NCI-H2227 (cell line): ENCODE measurements at regions not wholly inside any gene's neighbourhood (a gene's known extent, or its start where the extent isn't known, plus 50 kb on each side); places are given as distances from the start of the nearest gene placed in this dataset.

ENCODE experiments used
- DNase-seq: peaks from one replicate; lab custom pipeline; 2025; ENCODE audit not compliant: unreplicated experiment; lab: John Stamatoyannopoulos, UW

- DNase-seq: no peak
These were observed 600.7 kb upstream of the PTGER4 start for GRCh38 chr5:40078898-40079575.

- no peak for DNase-seq
These were observed 604.9 kb upstream of the PTGER4 start for GRCh38 chr5:40074826-40075225.

- no peak for DNase-seq
These were observed 605.8 kb upstream of the PTGER4 start for GRCh38 chr5:40073927-40074326.

- no peak for DNase-seq
These were observed 607.8 kb upstream of the PTGER4 start for GRCh38 chr5:40071870-40072269.

- DNase-seq: no peak
These were observed 613.1 kb upstream of the PTGER4 start for GRCh38 chr5:40066616-40067015.

GRCh38 chr5:40052808-40053207, 626.9 kb upstream of the PTGER4 start:
- no peak for DNase-seq

GRCh38 chr5:40046792-40047191, 622.0 kb upstream of the DAB2 start:
- no peak for DNase-seq

- no peak for DNase-seq
These were observed 620.6 kb upstream of the DAB2 start for GRCh38 chr5:40045429-40045828.

GRCh38 chr5:40043916-40044315, 619.1 kb upstream of the DAB2 start:
- DNase-seq: no peak

- no peak for DNase-seq
These were observed 616.7 kb upstream of the DAB2 start for GRCh38 chr5:40041452-40041851.

GRCh38 chr5:40037713-40038112, 612.9 kb upstream of the DAB2 start:
- no peak for DNase-seq

GRCh38 chr5:40034441-40034840, 609.7 kb upstream of the DAB2 start:
- DNase-seq: no peak

- no peak for DNase-seq
These were observed 608.6 kb upstream of the DAB2 start for GRCh38 chr5:40033411-40033810.

GRCh38 chr5:40033009-40033408, 608.2 kb upstream of the DAB2 start:
- DNase-seq: no peak

GRCh38 chr5:40030661-40031060, 605.9 kb upstream of the DAB2 start:
- no peak for DNase-seq

GRCh38 chr5:40029711-40030495, 605.1 kb upstream of the DAB2 start:
- no peak for DNase-seq

GRCh38 chr5:40027400-40027799, 602.6 kb upstream of the DAB2 start:
- no peak for DNase-seq

- DNase-seq: no peak
These were observed 600.8 kb upstream of the DAB2 start for GRCh38 chr5:40025586-40025985.

GRCh38 chr5:40022057-40022456, 597.3 kb upstream of the DAB2 start:
- no peak for DNase-seq

- DNase-seq: no peak
These were observed 596.2 kb upstream of the DAB2 start for GRCh38 chr5:40021007-40021406.

GRCh38 chr5:40017918-40018317, 593.1 kb upstream of the DAB2 start:
- DNase-seq: no peak

GRCh38 chr5:40017135-40017534, 592.4 kb upstream of the DAB2 start:
- DNase-seq: no peak

- no peak for DNase-seq
These were observed 585.7 kb upstream of the DAB2 start for GRCh38 chr5:40010436-40010835.
